IMR-90 (cell line): ENCODE measurements at regions not wholly inside any gene's neighbourhood (a gene's known extent, or its start where the extent isn't known, plus 50 kb on each side); places are given as distances from the start of the nearest gene placed in this dataset.

ENCODE experiments used
- ATAC-seq: fragments of 200-7000 bp; cut with Tn5 transposase; 2 replicates; pipeline ENCODE4 v1.9.1; 2020; ENCODE audit warnings: low read depth, mild to moderate bottlenecking, moderate library complexity
- BruUV-seq: library from RNA; stranded (reverse); fragments of 400-500 nt; replicated peaks from 2 replicates; lab custom pipeline; 2021; lab: Mats Ljungman, UMichigan
- CTCF ChIA-PET: fragments of 300-600 bp; formaldehyde crosslinking; extraction: SDS; loops from one replicate; lab custom pipeline; 2021; ENCODE audit warnings: antibody characterized with exemption; lab: Yijun Ruan, JAX
- POLR2A ChIA-PET: fragments of 300-600 bp; sonication (Branson Sonifier 250); formaldehyde crosslinking; loops from one replicate; lab custom pipeline; 2022; ENCODE audit warnings: antibody characterized with exemption; ENCODE audit not compliant: unreplicated experiment; lab: Charles Lee
- DNase-seq: peaks from one replicate; pipeline ENCODE4 v3.0.0; 2013
- H2AFZ ChIP-seq: replicated peaks from 2 replicates; pipeline ENCODE3; 2013; ENCODE audit warnings: low read length, mild to moderate bottlenecking; ENCODE audit not compliant: poor library complexity
- H2AK5ac ChIP-seq: 2 replicates; pipeline ENCODE4 v1.6.1; 2013; ENCODE audit warnings: low read depth, low read length, inconsistent platforms
- H2AK9ac ChIP-seq: replicated peaks from 2 replicates; pipeline ENCODE3; 2013; ENCODE audit warnings: mild to moderate bottlenecking, low read depth, low read length, moderate library complexity; ENCODE audit not compliant: poor library complexity
- H2BK120ac ChIP-seq: 2 replicates; pipeline ENCODE4 v1.6.1; 2013; ENCODE audit warnings: low read depth, low read length, inconsistent platforms
- H2BK15ac ChIP-seq: 3 replicates; pipeline ENCODE4 v1.6.1; 2013; ENCODE audit warnings: low read depth, low read length, inconsistent platforms
- H2BK20ac ChIP-seq: 2 replicates; pipeline ENCODE4 v1.6.1; 2013; ENCODE audit warnings: low read depth, mild to moderate bottlenecking, inconsistent platforms, low read length, moderate library complexity
- H2BK5ac ChIP-seq: 2 replicates; pipeline ENCODE4 v1.6.1; 2013; ENCODE audit warnings: mild to moderate bottlenecking, low read depth, low read length, inconsistent platforms; ENCODE audit not compliant: poor library complexity, severe bottlenecking
- H3K14ac ChIP-seq: replicated peaks from 2 replicates; pipeline ENCODE4 v1.6.1; 2013; ENCODE audit warnings: low read depth, low read length, inconsistent platforms
- H3K18ac ChIP-seq: 2 replicates; pipeline ENCODE4 v1.6.1; 2013; ENCODE audit warnings: low read depth, low read length, control low read depth
- H3K23ac ChIP-seq: 2 replicates; pipeline ENCODE4 v1.6.1; 2013; ENCODE audit warnings: low read depth, low read length, inconsistent platforms
- H3K27ac ChIP-seq: 2 replicates; pipeline ENCODE4 v1.5.1; 2013; ENCODE audit warnings: mild to moderate bottlenecking, control low read depth, low read length; ENCODE audit not compliant: insufficient read depth
- H3K27me3 ChIP-seq: 2 replicates; pipeline ENCODE4 v1.6.1; 2013; ENCODE audit warnings: low read length; ENCODE audit not compliant: control insufficient read depth, insufficient read depth
- H3K36me3 ChIP-seq: 2 replicates; pipeline ENCODE4 v1.6.1; 2013; ENCODE audit warnings: low read length, mixed read lengths; ENCODE audit not compliant: control insufficient read depth, insufficient read depth
- H3K4ac ChIP-seq: 2 replicates; pipeline ENCODE4 v1.6.1; 2013; ENCODE audit warnings: low read depth, low read length, inconsistent platforms
- H3K4me1 ChIP-seq: 2 replicates; pipeline ENCODE4 v1.6.1; 2013; ENCODE audit warnings: low read length, mixed read lengths; ENCODE audit not compliant: control insufficient read depth, insufficient read depth
- H3K4me2 ChIP-seq: 2 replicates; pipeline ENCODE4 v1.6.1; 2013; ENCODE audit warnings: low read depth, mild to moderate bottlenecking, control low read depth, low read length, moderate library complexity
- H3K4me3 ChIP-seq: 2 replicates; pipeline ENCODE4 v1.5.1; 2013; ENCODE audit warnings: low read depth, mild to moderate bottlenecking, control low read depth, low read length, moderate library complexity; ENCODE audit not compliant: insufficient read depth
- H3K56ac ChIP-seq: 2 replicates; pipeline ENCODE4 v1.6.1; 2013; ENCODE audit warnings: low read length, inconsistent platforms; ENCODE audit not compliant: insufficient read depth; ENCODE audit errors: extremely low read depth
- H3K79me1 ChIP-seq, 2 experiments: 2 replicates each; pipeline ENCODE4 v1.6.1; 2013; ENCODE audit warnings: low read length in 2 of 2, inconsistent platforms in 1 of 2, low read depth in 1 of 2
- H3K9ac ChIP-seq: 2 replicates; pipeline ENCODE4 v1.6.1; 2013; ENCODE audit warnings: low read depth, low read length, control low read depth
- H3K9me1 ChIP-seq: 2 replicates; pipeline ENCODE4 v1.6.1; 2013; ENCODE audit warnings: low read length, inconsistent platforms; ENCODE audit not compliant: insufficient read depth
- H3K9me3 ChIP-seq: 2 replicates; pipeline ENCODE4 v1.6.1; 2013; ENCODE audit warnings: low read length; ENCODE audit not compliant: control insufficient read depth, insufficient read depth
- H4K20me1 ChIP-seq: 2 replicates; pipeline ENCODE4 v1.6.1; 2013; ENCODE audit warnings: low read length, inconsistent platforms; ENCODE audit not compliant: insufficient read depth
- H4K5ac ChIP-seq: 2 replicates; pipeline ENCODE4 v1.6.1; 2013; ENCODE audit warnings: mild to moderate bottlenecking, low read depth, low read length, control low read depth
- H4K8ac ChIP-seq, 2 experiments: 2 replicates each; pipeline ENCODE4 v1.6.1; 2013; ENCODE audit warnings: low read depth in 2 of 2, low read length in 2 of 2, control low read depth in 1 of 2, inconsistent platforms in 1 of 2
- H4K91ac ChIP-seq: 2 replicates; pipeline ENCODE4 v1.6.1; 2013; ENCODE audit warnings: low read depth, low read length, inconsistent platforms; ENCODE audit not compliant: insufficient read depth
- BHLHE40 ChIP-seq: fragments of 150-350 bp; IDR thresholded peaks from 2 replicates; pipeline ENCODE4 v1.6.1; 2016; ENCODE audit warnings: mild to moderate bottlenecking, low read depth, low read length
- FOS ChIP-seq: fragments of 150-350 bp; IDR thresholded peaks from 2 replicates; pipeline ENCODE4 v1.6.1; 2016; ENCODE audit warnings: low read depth, low read length
- POLR2A ChIP-seq: IDR thresholded peaks from 2 replicates; pipeline ENCODE4 v1.6.1; 2012; ENCODE audit warnings: mild to moderate bottlenecking, low read depth, low read length
- WGBS, 2 experiments: methylation state at CpG; one replicate each; pipeline versions ENCODE4 v1.1.5 to v1.1.7; 2013; ENCODE audit warnings: missing lambda C conversion rate in 2 of 2; ENCODE audit not compliant: insufficient read length in 1 of 2; ENCODE audit errors: extremely low coverage in 2 of 2; 5-methylcytosine and 5-hydroxymethylcytosine counted together
- dilution Hi-C: fragments of 300-500 bp; cut with HindIII; formaldehyde crosslinking; loops from one replicate; pipeline ENCODE4 v1.14.3; 2018; ENCODE audit warnings: low sequenced_read_pairs; ENCODE audit not compliant: unreplicated experiment
- in situ Hi-C: fragments of 300-500 bp; cut with MboI; formaldehyde crosslinking; loops from 3 replicates; pipeline ENCODE4 v1.14.3; 2019; ENCODE audit warnings: low sequenced_read_pairs, inconsistent platforms, mixed read lengths
- intact Hi-C: fragments of 100-400 bp; cut with micrococcal nuclease; formaldehyde crosslinking; loops from 2 replicates; pipeline ENCODE4 v1.10.0; 2022

GRCh38 chr4:126291886-126292285 lies 977.1 kb downstream of the FAT4 start:
- H3K23ac ChIP-seq = no peak overlapping the region
- H4K8ac ChIP-seq = no peak overlapping the region
- dilution Hi-C loops = no loop called here
- no peak for DNase-seq
- H2BK15ac ChIP-seq = no peak overlapping the region
- no peak overlapping the region for H3K9ac ChIP-seq
- no peak overlapping the region for H3K27ac ChIP-seq
- no peak overlapping the region for H3K14ac ChIP-seq
- ChIA-PET CTCF (no interaction called here), POLR2A (no interaction called here)
- H3K9me3 ChIP-seq = no peaks in the 10 kb centered on the region
- TF ChIP-seq POLR2A (no peak), BHLHE40 (no peak), FOS (no peak)
- no peak overlapping the region for H2AK9ac ChIP-seq
- no CpG with 5 or more reads among the region's 1 CpG for WGBS, 2 experiments
- H3K56ac ChIP-seq = no peak overlapping the region
- no peak overlapping the region for H2AK5ac ChIP-seq
- in situ Hi-C loops = no loop called here
- H3K36me3 ChIP-seq = no peaks in the 10 kb centered on the region
- BruUV-seq = no TSS peak
- no peak for ATAC-seq
- no peaks in the 10 kb centered on the region for H4K20me1 ChIP-seq
- intact Hi-C loops = no loop called here
- H4K91ac ChIP-seq = no peak overlapping the region
- H3K4me1 ChIP-seq = no peaks in the 10 kb centered on the region
- H2AFZ ChIP-seq = no peak overlapping the region
- no peaks in the 10 kb centered on the region for H3K79me1 ChIP-seq
- H2BK5ac ChIP-seq = no peak overlapping the region
- no peak overlapping the region for H2BK20ac ChIP-seq
- H3K4ac ChIP-seq = no peak overlapping the region
- no peak overlapping the region for H4K5ac ChIP-seq
- H3K9me1 ChIP-seq = no peaks in the 10 kb centered on the region
- H2BK120ac ChIP-seq = no peak overlapping the region
- H3K18ac ChIP-seq = no peak overlapping the region
- no peaks in the 10 kb centered on the region for H3K27me3 ChIP-seq
- H3K4me3 ChIP-seq = no peak overlapping the region
- H3K4me2 ChIP-seq = no peak overlapping the region
